GM12878 (cell line): ENCODE measurements at regions not wholly inside any gene's neighbourhood (a gene's known extent, or its start where the extent isn't known, plus 50 kb on each side); places are given as distances from the start of the nearest gene placed in this dataset.

Experiments used
- ATAC-seq: fragments of 200-7000 bp; cut with Tn5 transposase; 3 replicates; pipeline ENCODE4 v1.9.1; 2020; ENCODE audit warnings: mild to moderate bottlenecking, moderate library complexity
- BruUV-seq: library from RNA; stranded (reverse); fragments of 400-500 nt; replicated peaks from 2 replicates; lab custom pipeline; 2021; lab: Mats Ljungman, UMichigan
- CTCF ChIA-PET: fragments of 300-600 bp; sonication (Branson Sonifier 250); formaldehyde crosslinking; extraction: SDS; loops from one replicate; lab custom pipeline; 2021; ENCODE audit warnings: inconsistent platforms; lab: Yijun Ruan, JAX
- POLR2A ChIA-PET: fragments of 350-600 bp; formaldehyde crosslinking; extraction: SDS; loops from one replicate; lab custom pipeline; 2021; ENCODE audit warnings: inconsistent platforms; lab: Charles Lee
- RAD21 ChIA-PET: fragments of 300-600 bp; sonication (Branson Sonifier 250); formaldehyde crosslinking; loops from one replicate; lab custom pipeline; 2023; ENCODE audit warnings: antibody characterized with exemption; ENCODE audit not compliant: unreplicated experiment; lab: Charles Lee
- SMC1A ChIA-PET: fragments of 300-600 bp; sonication (Branson Sonifier 250); formaldehyde crosslinking; loops from one replicate; lab custom pipeline; 2023; ENCODE audit not compliant: unreplicated experiment, uncharacterized antibody; lab: Charles Lee
- DNase-seq: peaks from one replicate; pipeline ENCODE4 v3.0.0-alpha.2; 2011; ENCODE audit warnings: low read depth, low spot score
- FAIRE-seq: peaks from 3 replicates; lab custom pipeline; 2011; peaks lifted over from hg19 to GRCh38; lab: Jason Lieb, UNC
- H2AFZ ChIP-seq: 2 replicates; pipeline ENCODE4 v1.6.0; 2011; ENCODE audit warnings: low read depth, low read length, control low read depth; ENCODE audit not compliant: control insufficient read depth
- H3K27ac ChIP-seq: 2 replicates; pipeline ENCODE4 v1.5.1; 2011; ENCODE audit warnings: control low read depth; ENCODE audit not compliant: control insufficient read depth, insufficient read depth
- H3K27me3 ChIP-seq, 2 experiments: replicated peaks in 1 of 2; 2 replicates each; pipeline versions ENCODE4 v1.6.0 to v1.6.1; 2011; ENCODE audit warnings: low read length in 1 of 2; ENCODE audit not compliant: control insufficient read depth in 2 of 2, insufficient read depth in 2 of 2
- H3K36me3 ChIP-seq, 2 experiments: 2 replicates each; pipeline ENCODE4 v1.5.1; 2011; ENCODE audit warnings: low read length in 1 of 2; ENCODE audit not compliant: control insufficient read depth in 2 of 2, insufficient read depth in 2 of 2
- H3K4me1 ChIP-seq: 2 replicates; pipeline ENCODE4 v1.6.1; 2011; ENCODE audit warnings: mild to moderate bottlenecking, low read length, moderate library complexity, mixed read lengths; ENCODE audit not compliant: control insufficient read depth, insufficient read depth
- H3K4me2 ChIP-seq: 2 replicates; pipeline ENCODE4 v1.6.0; 2011; ENCODE audit warnings: control low read depth; ENCODE audit not compliant: control insufficient read depth, insufficient read depth
- H3K4me3 ChIP-seq: fragments of 200-600 bp; sonication (generic); 2 replicates; pipeline ENCODE4 v1.5.1; 2016
- H3K79me2 ChIP-seq: 2 replicates; pipeline ENCODE4 v1.6.0; 2011; ENCODE audit warnings: low read length; ENCODE audit not compliant: control insufficient read depth, insufficient read depth
- H3K9ac ChIP-seq: 2 replicates; pipeline ENCODE4 v1.8.0; 2011; ENCODE audit warnings: low read length, control low read depth, mixed read lengths; ENCODE audit not compliant: control insufficient read depth, insufficient read depth
- H3K9me3 ChIP-seq: replicated peaks from 3 replicates; pipeline ENCODE4 v1.5.1; 2011; ENCODE audit warnings: mild to moderate bottlenecking, low read length; ENCODE audit not compliant: control insufficient read depth, insufficient read depth
- H4K20me1 ChIP-seq: 2 replicates; pipeline ENCODE4 v1.6.0; 2011; ENCODE audit not compliant: control insufficient read depth, insufficient read depth
- CBX3 ChIP-seq: fragments of 200-600 bp; sonication (generic); IDR thresholded peaks from 2 replicates; pipeline ENCODE4 v1.6.1; 2016; ENCODE audit warnings: low read depth, borderline replicate concordance
- CHD2 ChIP-seq: IDR thresholded peaks from 2 replicates; pipeline ENCODE4 v1.6.1; 2011; ENCODE audit warnings: low read depth, low read length, improper control_type of control experiment, borderline replicate concordance
- GABPA ChIP-seq: IDR thresholded peaks from 2 replicates; pipeline ENCODE4 v1.6.1; 2014; ENCODE audit warnings: antibody characterized with exemption, low read depth, mild to moderate bottlenecking, inconsistent platforms
- IRF4 ChIP-seq: IDR thresholded peaks from 2 replicates; pipeline ENCODE4 v1.6.1; 2011; ENCODE audit warnings: low read depth, low read length
- MYB ChIP-seq: fragments of 150-350 bp; IDR thresholded peaks from 2 replicates; pipeline ENCODE4 v1.6.1; 2014; ENCODE audit warnings: mild to moderate bottlenecking, low read depth, low read length, borderline replicate concordance
- POLR2AphosphoS2 ChIP-seq: IDR thresholded peaks from 2 replicates; pipeline ENCODE4 v1.6.1; 2011; ENCODE audit warnings: low read depth, mild to moderate bottlenecking, low read length, improper control_type of control experiment, moderate library complexity
- RAD21 ChIP-seq: IDR thresholded peaks from 2 replicates; pipeline ENCODE4 v1.6.1; 2011; ENCODE audit warnings: mild to moderate bottlenecking, low read depth, low read length, moderate library complexity; ENCODE audit not compliant: insufficient read depth
- SIN3A ChIP-seq: IDR thresholded peaks from 2 replicates; pipeline ENCODE4 v1.6.1; 2012; ENCODE audit warnings: low read depth, low read length, improper control_type of control experiment
- SMARCA5 ChIP-seq: fragments of 450-650 bp; IDR thresholded peaks from 2 replicates; pipeline ENCODE4 v1.6.1; 2017; ENCODE audit warnings: mild to moderate bottlenecking
- SPI1 ChIP-seq: IDR thresholded peaks from 2 replicates; pipeline ENCODE4 v1.6.1; 2011; ENCODE audit warnings: low read depth, mild to moderate bottlenecking, low read length, moderate library complexity, borderline replicate concordance; ENCODE audit not compliant: insufficient read depth
- ZZZ3 ChIP-seq: IDR thresholded peaks from 2 replicates; pipeline ENCODE4 v1.6.1; 2011; ENCODE audit warnings: low read depth; ENCODE audit not compliant: control insufficient read depth, insufficient read length
- WGBS: methylation state at CpG from one replicate; pipeline ENCODE4 v1.1.6; 2016; ENCODE audit warnings: low lambda C conversion rate; ENCODE audit not compliant: insufficient replicate concordance, insufficient coverage; ENCODE audit errors: missing lambda C conversion rate; 5-methylcytosine and 5-hydroxymethylcytosine counted together
- in situ Hi-C: fragments of 300-500 bp; cut with MboI; formaldehyde crosslinking; loops from 9 replicates; pipeline ENCODE4 v1.14.3; 2018; ENCODE audit warnings: mixed read lengths
- intact Hi-C: fragments of 100-400 bp; cut with micrococcal nuclease; formaldehyde crosslinking; loops from one replicate; pipeline ENCODE4 v1.14.2; 2022; ENCODE audit not compliant: unreplicated experiment
- TF ChIP-seq, protein P1 (sequence below): fragments of 450-650 bp; IDR thresholded peaks from 2 replicates; pipeline ENCODE4 v1.6.1; 2014; ENCODE audit warnings: mild to moderate bottlenecking

DNA sequence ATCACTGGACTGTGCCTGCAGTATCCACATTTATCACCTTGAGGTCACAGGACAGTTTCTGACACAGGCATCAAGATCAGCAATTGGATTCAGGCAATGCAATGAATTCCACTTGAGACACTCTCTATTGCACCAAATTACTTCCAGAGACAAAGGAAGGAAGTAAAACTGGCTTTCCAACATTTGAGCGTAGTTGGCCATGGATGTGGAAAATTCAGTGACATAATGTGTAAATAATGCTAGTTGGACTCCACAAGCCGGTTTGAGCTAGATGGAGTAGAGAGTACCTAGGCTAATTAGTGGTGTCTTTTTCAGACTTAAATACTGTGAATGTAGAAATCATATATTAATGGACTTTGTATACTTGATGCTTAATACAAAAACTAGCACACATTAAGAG, 168.3 kb upstream of the SYT1 start (continued):
- no peak for TF ChIP-seq CHD2
- TF ChIP-seq, all 136 proteins: peak for 0

DNA sequence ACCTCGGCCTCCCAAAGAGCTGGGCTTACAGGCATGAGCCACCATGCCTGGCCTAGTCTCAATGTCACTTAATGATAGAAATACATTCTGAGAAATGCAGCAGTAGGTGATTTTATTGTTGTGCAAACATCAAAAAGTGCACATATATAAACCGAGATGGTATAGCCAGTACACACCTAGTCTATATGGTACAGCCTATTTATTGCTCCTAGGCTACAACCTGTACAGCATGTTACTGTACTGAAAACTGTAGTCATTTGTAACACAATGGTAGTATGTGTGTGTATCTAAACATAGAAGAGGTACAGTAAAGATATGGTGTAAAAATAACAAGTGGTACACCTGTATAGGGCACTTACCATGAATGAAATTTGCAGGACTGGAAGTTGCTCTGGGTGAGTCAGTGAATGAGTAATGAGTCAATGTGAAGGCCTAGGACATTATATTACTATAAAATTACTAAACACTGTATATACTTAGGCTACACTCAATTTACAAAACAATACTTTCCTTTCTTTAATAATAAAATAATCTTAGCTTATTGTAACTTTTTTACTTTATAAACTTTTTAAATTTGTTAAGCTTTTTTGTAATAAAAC, 166.7 kb upstream of the SYT1 start:
- SMC1A ChIA-PET, result no interaction called here
- TF ChIP-seq SIN3A, result no peak
- POLR2A ChIA-PET, result no interaction called here

DNA sequence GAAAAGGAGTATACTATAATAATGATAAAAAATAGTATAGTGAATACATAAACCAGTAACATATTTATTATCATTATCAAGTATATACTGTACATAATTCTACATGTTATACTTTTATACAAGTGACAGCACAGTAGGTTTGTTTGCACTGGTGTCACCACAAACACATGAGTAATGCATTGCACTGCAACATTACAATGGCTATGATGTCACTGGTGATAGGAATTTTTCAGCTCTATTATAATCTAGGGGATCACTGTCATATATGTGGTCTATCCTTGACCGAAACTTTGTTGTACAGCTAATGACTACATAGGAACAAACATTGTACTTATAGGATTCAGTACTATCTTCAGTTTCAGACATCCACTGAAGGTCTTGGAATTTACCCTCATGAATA, 165.8 kb upstream of the SYT1 start:
- H3K9ac ChIP-seq, result no peak overlapping the region
- H2AFZ ChIP-seq, result no peak overlapping the region
- no peaks in the 10 kb centered on the region for H3K4me1 ChIP-seq
- no peak overlapping the region for H3K4me2 ChIP-seq
- in situ Hi-C loops (no loop called here), intact Hi-C loops (no loop called here)
- CTCF ChIA-PET, result no interaction called here
- H3K27me3 ChIP-seq, result no peaks in the 10 kb centered on the region
- no peak for ATAC-seq
- no peaks in the 10 kb centered on the region for H3K36me3 ChIP-seq
- RAD21 ChIA-PET, result no interaction called here
- SMC1A ChIA-PET, result no interaction called here
- H3K27ac ChIP-seq, result no peak overlapping the region
- POLR2A ChIA-PET, result no interaction called here
- WGBS, result 13% methylated on average over 1 of the region's 1 CpG
- no peaks in the 10 kb centered on the region for H4K20me1 ChIP-seq
- no peaks in the 10 kb centered on the region for H3K79me2 ChIP-seq
- BruUV-seq, result no TSS peak
- no peak for DNase-seq
- no peak for FAIRE-seq
- no peak overlapping the region for H3K4me3 ChIP-seq
- TF ChIP-seq SPI1, result no peak
- TF ChIP-seq POLR2AphosphoS2, result no peak
- TF ChIP-seq SMARCA5, result no peak
- TF ChIP-seq RAD21, result no peak
- no peak for TF ChIP-seq CBX3
- TF ChIP-seq MYB, result no peak
- TF ChIP-seq, protein P1, sequence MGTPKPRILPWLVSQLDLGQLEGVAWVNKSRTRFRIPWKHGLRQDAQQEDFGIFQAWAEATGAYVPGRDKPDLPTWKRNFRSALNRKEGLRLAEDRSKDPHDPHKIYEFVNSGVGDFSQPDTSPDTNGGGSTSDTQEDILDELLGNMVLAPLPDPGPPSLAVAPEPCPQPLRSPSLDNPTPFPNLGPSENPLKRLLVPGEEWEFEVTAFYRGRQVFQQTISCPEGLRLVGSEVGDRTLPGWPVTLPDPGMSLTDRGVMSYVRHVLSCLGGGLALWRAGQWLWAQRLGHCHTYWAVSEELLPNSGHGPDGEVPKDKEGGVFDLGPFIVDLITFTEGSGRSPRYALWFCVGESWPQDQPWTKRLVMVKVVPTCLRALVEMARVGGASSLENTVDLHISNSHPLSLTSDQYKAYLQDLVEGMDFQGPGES, result no peak
- no peak for TF ChIP-seq ZZZ3
- TF ChIP-seq IRF4, result no peak
- no peak for TF ChIP-seq GABPA
- H3K9me3 ChIP-seq, result no peaks in the 10 kb centered on the region

More for the DNA sequence above, 166.7 kb upstream of the SYT1 start:
- no peaks in the 10 kb centered on the region for H3K4me1 ChIP-seq
- in situ Hi-C loops (no loop called here), intact Hi-C loops (no loop called here)
- no peak overlapping the region for H3K27ac ChIP-seq
- ChIA-PET CTCF (no interaction called here), RAD21 (no interaction called here)
- no peaks in the 10 kb centered on the region for H3K36me3 ChIP-seq
- BruUV-seq, result no TSS peak
- no peak overlapping the region for H2AFZ ChIP-seq
- 2% methylated on average over 2 of the region's 2 CpGs for WGBS
- H3K4me2 ChIP-seq, result no peak overlapping the region
- no peaks in the 10 kb centered on the region for H3K79me2 ChIP-seq
- no peak overlapping the region for H3K4me3 ChIP-seq
- H3K9me3 ChIP-seq, result no peaks in the 10 kb centered on the region
- FAIRE-seq (no peak), ATAC-seq (no peak), DNase-seq (no peak)
- H3K27me3 ChIP-seq, result no peaks in the 10 kb centered on the region
- no peaks in the 10 kb centered on the region for H4K20me1 ChIP-seq
- no peak overlapping the region for H3K9ac ChIP-seq
